WTC11 (cell line): ENCODE measurements at regions not wholly inside any gene's neighbourhood (a gene's known extent, or its start where the extent isn't known, plus 50 kb on each side); places are given as distances from the start of the nearest gene placed in this dataset.

Source experiments
- ATAC-seq: fragments of 200-7000 bp; cut with Tn5 transposase; 2 replicates; pipeline ENCODE4 v1.10.0; 2021; ENCODE audit warnings: mild to moderate bottlenecking, moderate library complexity
- CTCF ChIA-PET: fragments of 300-600 bp; sonication (Branson Sonifier 250); formaldehyde crosslinking; loops from one replicate; lab custom pipeline; 2021; ENCODE audit warnings: antibody characterized with exemption; lab: Charles Lee
- POLR2A ChIA-PET: fragments of 350-600 bp; sonication (Branson Sonifier 250); formaldehyde crosslinking; loops from one replicate; lab custom pipeline; 2021; ENCODE audit warnings: antibody characterized with exemption; lab: Charles Lee
- DNase-seq: peaks from one replicate; pipeline ENCODE4 v3.0.0; 2021; ENCODE audit warnings: low spot score
- H3K27ac Mint-ChIP-seq: 2 replicates; pipeline ENCODE4 v1.8.0; 2021; ENCODE audit warnings: mixed read lengths
- H3K27me3 Mint-ChIP-seq: 2 replicates; pipeline ENCODE4 v1.8.0; 2021; ENCODE audit warnings: low read depth, mild to moderate bottlenecking, moderate library complexity, mixed read lengths
- H3K36me3 Mint-ChIP-seq: 2 replicates; pipeline ENCODE4 v1.8.0; 2021; ENCODE audit warnings: mixed read lengths
- H3K4me1 Mint-ChIP-seq: 2 replicates; pipeline ENCODE4 v1.8.0; 2022; ENCODE audit warnings: mixed read lengths
- H3K4me3 Mint-ChIP-seq: 2 replicates; pipeline ENCODE4 v1.8.0; 2021; ENCODE audit warnings: mild to moderate bottlenecking, moderate library complexity, mixed read lengths
- H3K9me3 Mint-ChIP-seq: 2 replicates; pipeline ENCODE4 v1.8.0; 2021; ENCODE audit warnings: mixed read lengths
- CBFB ChIP-seq: sonication (generic); formaldehyde crosslinking; IDR thresholded peaks from 2 replicates; pipeline ENCODE4 v1.8.1; 2022; ENCODE audit warnings: mild to moderate bottlenecking, low read depth, missing genetic modification reagents
- FOXK1 ChIP-seq: sonication (generic); formaldehyde crosslinking; IDR thresholded peaks from 2 replicates; pipeline ENCODE4 v1.8.0; 2022; ENCODE audit warnings: mild to moderate bottlenecking, moderate library complexity, missing genetic modification reagents
- FOXP1 ChIP-seq: sonication (generic); formaldehyde crosslinking; IDR thresholded peaks from 2 replicates; pipeline ENCODE4 v1.8.0; 2022; ENCODE audit warnings: missing genetic modification reagents, mild to moderate bottlenecking, moderate library complexity, borderline replicate concordance
- GTF2I ChIP-seq: fragments of 250-450 bp; sonication (Bioruptor Pico); conservative IDR thresholded peaks from 2 replicates; pipeline ENCODE4 v1.4.0; 2021; ENCODE audit warnings: mild to moderate bottlenecking
- IRF2 ChIP-seq: sonication (generic); formaldehyde crosslinking; IDR thresholded peaks from 2 replicates; pipeline ENCODE4 v1.8.0; 2022; ENCODE audit warnings: low read depth, missing genetic modification reagents, borderline replicate concordance
- MYBL2 ChIP-seq: sonication (generic); formaldehyde crosslinking; IDR thresholded peaks from 2 replicates; pipeline ENCODE4 v1.8.1; 2023; ENCODE audit warnings: mild to moderate bottlenecking, moderate library complexity, missing genetic modification reagents
- NFATC4 ChIP-seq: fragments of 250-450 bp; sonication (Bioruptor Pico); IDR thresholded peaks from 2 replicates; pipeline ENCODE4 v1.9.0; 2021; ENCODE audit warnings: mild to moderate bottlenecking
- PRRX2 ChIP-seq: fragments of 250-450 bp; sonication (Bioruptor Pico); IDR thresholded peaks from 2 replicates; pipeline ENCODE4 v1.8.0; 2021; ENCODE audit warnings: mild to moderate bottlenecking
- RORB ChIP-seq: fragments of 250-450 bp; sonication (Bioruptor Pico); IDR thresholded peaks from 2 replicates; pipeline ENCODE4 v1.9.0; 2021; ENCODE audit warnings: mild to moderate bottlenecking
- SMAD3 ChIP-seq: sonication (generic); formaldehyde crosslinking; IDR thresholded peaks from 2 replicates; pipeline ENCODE4 v1.8.0; 2022; ENCODE audit warnings: missing genetic modification reagents, mild to moderate bottlenecking, borderline replicate concordance
- SOX15 ChIP-seq: fragments of 250-450 bp; sonication (Bioruptor Pico); IDR thresholded peaks from 2 replicates; pipeline ENCODE4 v1.9.0; 2021; ENCODE audit warnings: mild to moderate bottlenecking
- TEAD1 ChIP-seq: sonication (generic); formaldehyde crosslinking; IDR thresholded peaks from 2 replicates; pipeline ENCODE4 v1.8.0; 2022; ENCODE audit warnings: mild to moderate bottlenecking, missing genetic modification reagents
- TEAD4 ChIP-seq: sonication (generic); formaldehyde crosslinking; IDR thresholded peaks from 2 replicates; pipeline ENCODE4 v1.8.0; 2022; ENCODE audit warnings: mild to moderate bottlenecking, missing genetic modification reagents
- ZBTB21 ChIP-seq: sonication (generic); formaldehyde crosslinking; IDR thresholded peaks from 2 replicates; pipeline ENCODE4 v1.8.1; 2023; ENCODE audit warnings: mild to moderate bottlenecking, missing genetic modification reagents, borderline replicate concordance
- ZNF121 ChIP-seq: sonication (generic); formaldehyde crosslinking; IDR thresholded peaks from 2 replicates; pipeline ENCODE4 v1.8.0; 2023; ENCODE audit warnings: missing genetic modification reagents
- ZNF138 ChIP-seq: sonication (generic); formaldehyde crosslinking; conservative IDR thresholded peaks from 2 replicates; pipeline ENCODE4 v1.8.1; 2022; ENCODE audit warnings: mild to moderate bottlenecking, moderate library complexity, missing genetic modification reagents
- ZNF396 ChIP-seq: fragments of 250-450 bp; sonication (Bioruptor Pico); IDR thresholded peaks from 2 replicates; pipeline ENCODE4 v1.8.0; 2021; ENCODE audit warnings: mild to moderate bottlenecking, moderate library complexity, borderline replicate concordance
- ZNF423 ChIP-seq: fragments of 250-450 bp; sonication (Bioruptor Pico); IDR thresholded peaks from 2 replicates; pipeline ENCODE4 v2.1.2; 2022; ENCODE audit warnings: mild to moderate bottlenecking, moderate library complexity
- TF ChIP-seq, protein P1 (sequence below): sonication (generic); formaldehyde crosslinking; IDR thresholded peaks from 2 replicates; pipeline ENCODE4 v1.8.1; 2023; ENCODE audit warnings: mild to moderate bottlenecking, missing genetic modification reagents, moderate library complexity
- TF ChIP-seq, protein P2 (sequence below): fragments of 250-450 bp; sonication (Bioruptor Pico); IDR thresholded peaks from 2 replicates; pipeline ENCODE4 v1.9.0; 2021; ENCODE audit warnings: mild to moderate bottlenecking
- TF ChIP-seq, protein P3 (sequence below): sonication (generic); formaldehyde crosslinking; IDR thresholded peaks from 2 replicates; pipeline ENCODE4 v1.8.1; 2022; ENCODE audit warnings: mild to moderate bottlenecking, moderate library complexity, missing genetic modification reagents
- TF ChIP-seq, protein P4 (sequence below): sonication (generic); formaldehyde crosslinking; IDR thresholded peaks from 2 replicates; pipeline ENCODE4 v1.8.0; 2022; ENCODE audit warnings: mild to moderate bottlenecking, missing genetic modification reagents
- TF ChIP-seq, protein P5 (sequence below): fragments of 250-450 bp; sonication (Bioruptor Pico); IDR thresholded peaks from 2 replicates; pipeline ENCODE4 v1.9.0; 2021; ENCODE audit warnings: moderate library complexity, mild to moderate bottlenecking, inconsistent platforms, borderline replicate concordance
- TF ChIP-seq, protein P6 (sequence below): sonication (generic); formaldehyde crosslinking; IDR thresholded peaks from 2 replicates; pipeline ENCODE4 v1.8.0; 2022; ENCODE audit warnings: mild to moderate bottlenecking, missing genetic modification reagents
- TF ChIP-seq, protein P7 (sequence below): sonication (generic); formaldehyde crosslinking; IDR thresholded peaks from 2 replicates; pipeline ENCODE4 v1.8.1; 2022; ENCODE audit warnings: mild to moderate bottlenecking, missing genetic modification reagents, moderate library complexity, borderline replicate concordance
- TF ChIP-seq, protein P8 (sequence below): fragments of 250-450 bp; sonication (Bioruptor Pico); IDR thresholded peaks from 2 replicates; pipeline ENCODE4 v1.9.0; 2021; ENCODE audit warnings: mild to moderate bottlenecking

DNA sequence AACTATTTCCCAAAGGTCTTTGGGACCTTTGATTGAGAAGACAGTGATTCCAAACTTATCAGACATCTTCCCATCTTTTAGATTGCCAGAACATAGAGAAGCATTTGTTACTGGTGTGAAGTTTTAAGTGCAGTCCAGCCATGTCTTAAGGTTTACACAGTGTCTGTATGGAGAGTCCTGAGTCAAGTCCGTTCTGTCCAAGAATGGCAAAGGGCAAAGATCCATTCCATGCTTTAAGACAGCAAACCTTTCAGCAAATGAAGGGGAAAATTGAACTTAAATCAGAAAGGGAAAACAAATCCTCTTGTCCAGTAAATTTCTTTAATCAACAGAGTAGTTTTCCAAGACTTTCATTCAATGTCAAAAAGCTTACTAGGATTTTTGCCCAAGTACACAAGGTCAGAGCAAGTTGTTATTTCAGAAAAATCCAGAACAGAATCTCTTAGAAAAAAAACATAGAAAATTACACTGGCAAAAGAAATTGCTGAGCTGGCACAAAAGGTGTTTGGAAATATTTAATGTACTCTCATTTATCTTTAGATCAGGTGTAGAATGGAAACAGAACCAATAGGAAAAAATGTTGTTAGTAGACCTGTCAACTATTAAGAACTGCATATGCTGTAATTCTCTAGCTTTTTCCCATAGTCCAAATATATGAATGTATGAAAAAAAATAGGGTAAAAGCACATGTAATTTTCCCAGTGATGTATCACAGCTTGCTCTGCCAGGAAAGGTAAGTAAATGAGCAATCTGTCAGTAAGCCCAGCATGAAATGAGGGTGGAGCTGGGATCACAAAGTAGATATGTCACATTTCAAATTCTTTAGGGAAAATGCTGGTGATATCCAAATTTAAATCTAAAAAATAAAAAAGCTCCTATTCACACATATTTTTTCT is 1099.9 kb downstream of the TUSC7 start (continued):
- TF ChIP-seq, protein P1, sequence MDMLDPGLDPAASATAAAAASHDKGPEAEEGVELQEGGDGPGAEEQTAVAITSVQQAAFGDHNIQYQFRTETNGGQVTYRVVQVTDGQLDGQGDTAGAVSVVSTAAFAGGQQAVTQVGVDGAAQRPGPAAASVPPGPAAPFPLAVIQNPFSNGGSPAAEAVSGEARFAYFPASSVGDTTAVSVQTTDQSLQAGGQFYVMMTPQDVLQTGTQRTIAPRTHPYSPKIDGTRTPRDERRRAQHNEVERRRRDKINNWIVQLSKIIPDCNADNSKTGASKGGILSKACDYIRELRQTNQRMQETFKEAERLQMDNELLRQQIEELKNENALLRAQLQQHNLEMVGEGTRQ (CRISPR knock-in tag), result no peak

DNA sequence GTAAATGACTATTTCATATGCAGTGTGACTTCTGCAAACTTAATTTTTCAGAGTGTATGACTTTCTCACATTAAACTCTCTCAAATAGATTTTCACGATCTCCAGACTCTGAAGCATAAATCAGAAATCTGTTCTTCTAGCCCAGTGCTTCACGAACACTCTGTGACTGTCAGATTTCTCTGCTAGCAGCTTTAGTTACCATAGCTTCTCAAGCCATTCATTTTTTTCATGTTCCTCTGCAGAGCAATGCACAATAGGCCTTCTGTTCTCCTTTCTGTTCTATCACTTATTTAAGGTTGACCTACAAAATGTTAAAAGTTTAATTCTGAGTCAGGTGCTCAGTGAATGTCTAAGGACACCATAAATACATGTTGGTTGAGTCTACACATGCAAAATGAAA is 1102.2 kb downstream of the TUSC7 start:
- TF ChIP-seq FOXK1 (CRISPR knock-in tag) (no peak), CBFB (no peak), ZNF423 (CRISPR knock-in tag) (no peak), ZNF396 (CRISPR knock-in tag) (no peak), IRF2 (no peak), SOX15 (CRISPR knock-in tag) (no peak), NFATC4 (CRISPR knock-in tag) (no peak), MYBL2 (no peak), RORB (CRISPR knock-in tag) (no peak), PRRX2 (CRISPR knock-in tag) (no peak), GTF2I (no peak), TEAD1 (CRISPR knock-in tag) (no peak), ZNF138 (no peak)
- TF ChIP-seq, protein P2, sequence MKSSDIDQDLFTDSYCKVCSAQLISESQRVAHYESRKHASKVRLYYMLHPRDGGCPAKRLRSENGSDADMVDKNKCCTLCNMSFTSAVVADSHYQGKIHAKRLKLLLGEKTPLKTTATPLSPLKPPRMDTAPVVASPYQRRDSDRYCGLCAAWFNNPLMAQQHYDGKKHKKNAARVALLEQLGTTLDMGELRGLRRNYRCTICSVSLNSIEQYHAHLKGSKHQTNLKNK (CRISPR knock-in tag), result no peak
- TF ChIP-seq, protein P3, sequence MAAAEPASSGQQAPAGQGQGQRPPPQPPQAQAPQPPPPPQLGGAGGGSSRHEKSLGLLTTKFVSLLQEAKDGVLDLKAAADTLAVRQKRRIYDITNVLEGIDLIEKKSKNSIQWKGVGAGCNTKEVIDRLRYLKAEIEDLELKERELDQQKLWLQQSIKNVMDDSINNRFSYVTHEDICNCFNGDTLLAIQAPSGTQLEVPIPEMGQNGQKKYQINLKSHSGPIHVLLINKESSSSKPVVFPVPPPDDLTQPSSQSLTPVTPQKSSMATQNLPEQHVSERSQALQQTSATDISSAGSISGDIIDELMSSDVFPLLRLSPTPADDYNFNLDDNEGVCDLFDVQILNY (CRISPR knock-in tag), result no peak
- TF ChIP-seq, protein P1 (CRISPR knock-in tag), result no peak
- TF ChIP-seq, protein P4, sequence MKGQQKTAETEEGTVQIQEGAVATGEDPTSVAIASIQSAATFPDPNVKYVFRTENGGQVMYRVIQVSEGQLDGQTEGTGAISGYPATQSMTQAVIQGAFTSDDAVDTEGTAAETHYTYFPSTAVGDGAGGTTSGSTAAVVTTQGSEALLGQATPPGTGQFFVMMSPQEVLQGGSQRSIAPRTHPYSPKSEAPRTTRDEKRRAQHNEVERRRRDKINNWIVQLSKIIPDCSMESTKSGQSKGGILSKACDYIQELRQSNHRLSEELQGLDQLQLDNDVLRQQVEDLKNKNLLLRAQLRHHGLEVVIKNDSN, result no peak
- TF ChIP-seq, protein P5, sequence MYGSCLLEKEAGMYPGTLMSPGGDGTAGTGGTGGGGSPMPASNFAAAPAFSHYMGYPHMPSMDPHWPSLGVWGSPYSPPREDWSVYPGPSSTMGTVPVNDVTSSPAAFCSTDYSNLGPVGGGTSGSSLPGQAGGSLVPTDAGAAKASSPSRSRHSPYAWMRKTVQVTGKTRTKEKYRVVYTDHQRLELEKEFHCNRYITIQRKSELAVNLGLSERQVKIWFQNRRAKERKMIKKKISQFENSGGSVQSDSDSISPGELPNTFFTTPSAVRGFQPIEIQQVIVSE (CRISPR knock-in tag), result no peak
- TF ChIP-seq, protein P6, sequence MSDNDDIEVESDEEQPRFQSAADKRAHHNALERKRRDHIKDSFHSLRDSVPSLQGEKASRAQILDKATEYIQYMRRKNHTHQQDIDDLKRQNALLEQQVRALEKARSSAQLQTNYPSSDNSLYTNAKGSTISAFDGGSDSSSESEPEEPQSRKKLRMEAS, result no peak
- peaks cover 5% of the 10 kb centered on the region for H3K9me3 Mint-ChIP-seq
- DNase-seq, result no peak
- ChIA-PET CTCF (no interaction called here), POLR2A (no interaction called here)
- H3K4me3 Mint-ChIP-seq, result no peak overlapping the region
- H3K27ac Mint-ChIP-seq, result no peak overlapping the region
- H3K36me3 Mint-ChIP-seq, result no peaks in the 10 kb centered on the region
- no peaks in the 10 kb centered on the region for H3K27me3 Mint-ChIP-seq
- H3K4me1 Mint-ChIP-seq, result no peaks in the 10 kb centered on the region
- ATAC-seq, result no peak

DNA sequence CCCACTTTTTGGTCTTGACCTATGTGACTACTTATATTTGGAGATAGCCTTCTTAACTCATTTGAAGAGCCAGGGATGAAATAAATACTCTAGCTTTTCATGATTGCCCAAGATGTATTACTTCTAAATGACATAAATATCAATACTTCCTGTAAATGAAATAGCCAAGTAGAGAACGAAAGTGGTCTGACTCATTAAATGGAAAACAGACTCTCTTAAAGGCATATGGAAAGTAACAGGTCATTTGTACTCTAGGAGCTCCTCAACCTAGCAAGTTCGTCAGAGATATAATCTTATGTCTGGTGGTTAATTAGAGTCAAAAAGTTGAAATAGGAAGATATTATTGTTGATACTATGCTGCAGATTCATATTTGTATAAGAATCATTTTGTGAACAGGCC is 1105.4 kb downstream of the TUSC7 start:
- no peak overlapping the region for H3K4me3 Mint-ChIP-seq
- H3K4me1 Mint-ChIP-seq, result no peaks in the 10 kb centered on the region
- no peak overlapping the region for H3K27ac Mint-ChIP-seq
- ATAC-seq (no peak), DNase-seq (no peak)
- ChIA-PET POLR2A (no interaction called here), CTCF (no interaction called here)
- TF ChIP-seq FOXP1 (no peak), ZNF121 (CRISPR knock-in tag) (no peak), TEAD4 (CRISPR knock-in tag) (no peak), SMAD3 (CRISPR knock-in tag) (no peak), ZBTB21 (CRISPR knock-in tag) (no peak), NFATC4 (CRISPR knock-in tag) (no peak)
- TF ChIP-seq, protein P7, sequence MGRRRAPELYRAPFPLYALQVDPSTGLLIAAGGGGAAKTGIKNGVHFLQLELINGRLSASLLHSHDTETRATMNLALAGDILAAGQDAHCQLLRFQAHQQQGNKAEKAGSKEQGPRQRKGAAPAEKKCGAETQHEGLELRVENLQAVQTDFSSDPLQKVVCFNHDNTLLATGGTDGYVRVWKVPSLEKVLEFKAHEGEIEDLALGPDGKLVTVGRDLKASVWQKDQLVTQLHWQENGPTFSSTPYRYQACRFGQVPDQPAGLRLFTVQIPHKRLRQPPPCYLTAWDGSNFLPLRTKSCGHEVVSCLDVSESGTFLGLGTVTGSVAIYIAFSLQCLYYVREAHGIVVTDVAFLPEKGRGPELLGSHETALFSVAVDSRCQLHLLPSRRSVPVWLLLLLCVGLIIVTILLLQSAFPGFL (CRISPR knock-in tag), result no peak
- TF ChIP-seq, protein P8, sequence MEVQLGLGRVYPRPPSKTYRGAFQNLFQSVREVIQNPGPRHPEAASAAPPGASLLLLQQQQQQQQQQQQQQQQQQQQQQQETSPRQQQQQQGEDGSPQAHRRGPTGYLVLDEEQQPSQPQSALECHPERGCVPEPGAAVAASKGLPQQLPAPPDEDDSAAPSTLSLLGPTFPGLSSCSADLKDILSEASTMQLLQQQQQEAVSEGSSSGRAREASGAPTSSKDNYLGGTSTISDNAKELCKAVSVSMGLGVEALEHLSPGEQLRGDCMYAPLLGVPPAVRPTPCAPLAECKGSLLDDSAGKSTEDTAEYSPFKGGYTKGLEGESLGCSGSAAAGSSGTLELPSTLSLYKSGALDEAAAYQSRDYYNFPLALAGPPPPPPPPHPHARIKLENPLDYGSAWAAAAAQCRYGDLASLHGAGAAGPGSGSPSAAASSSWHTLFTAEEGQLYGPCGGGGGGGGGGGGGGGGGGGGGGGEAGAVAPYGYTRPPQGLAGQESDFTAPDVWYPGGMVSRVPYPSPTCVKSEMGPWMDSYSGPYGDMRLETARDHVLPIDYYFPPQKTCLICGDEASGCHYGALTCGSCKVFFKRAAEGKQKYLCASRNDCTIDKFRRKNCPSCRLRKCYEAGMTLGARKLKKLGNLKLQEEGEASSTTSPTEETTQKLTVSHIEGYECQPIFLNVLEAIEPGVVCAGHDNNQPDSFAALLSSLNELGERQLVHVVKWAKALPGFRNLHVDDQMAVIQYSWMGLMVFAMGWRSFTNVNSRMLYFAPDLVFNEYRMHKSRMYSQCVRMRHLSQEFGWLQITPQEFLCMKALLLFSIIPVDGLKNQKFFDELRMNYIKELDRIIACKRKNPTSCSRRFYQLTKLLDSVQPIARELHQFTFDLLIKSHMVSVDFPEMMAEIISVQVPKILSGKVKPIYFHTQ (CRISPR knock-in tag), result no peak
- no peaks in the 10 kb centered on the region for H3K27me3 Mint-ChIP-seq
- peaks cover 5% of the 10 kb centered on the region for H3K9me3 Mint-ChIP-seq
- no peaks in the 10 kb centered on the region for H3K36me3 Mint-ChIP-seq
